K562 (cell line): ENCODE measurements at regions not wholly inside any gene's neighbourhood (a gene's known extent, or its start where the extent isn't known, plus 50 kb on each side); places are given as distances from the start of the nearest gene placed in this dataset.

Experiments used
- AFF4 ChIP-seq: sonication (generic); formaldehyde crosslinking; IDR thresholded peaks from 2 replicates; pipeline ENCODE4 v1.8.0; 2023; ENCODE audit warnings: mild to moderate bottlenecking, missing genetic modification reagents
- CHD4 ChIP-seq: fragments of 200-600 bp; sonication (generic); IDR thresholded peaks from 3 replicates; pipeline ENCODE4 v1.6.1; 2012; ENCODE audit warnings: low read depth, mild to moderate bottlenecking, mixed read lengths, low read length, inconsistent platforms; ENCODE audit not compliant: insufficient read depth, insufficient replicate concordance, poor library complexity, severe bottlenecking
- CUX1 ChIP-seq: fragments of 200-800 bp; sonication (Bioruptor generic); IDR thresholded peaks from 2 replicates; pipeline ENCODE4 v1.6.1; 2016; ENCODE audit warnings: missing genetic modification characterization, missing compliant biosample characterization
- ETV1 ChIP-seq: fragments of 450-650 bp; conservative IDR thresholded peaks from 2 replicates; pipeline ENCODE4 v1.6.1; 2016; ENCODE audit warnings: missing genetic modification characterization, control low read depth, low read depth, missing compliant biosample characterization
- POLR2A ChIP-seq: fragments of 450-650 bp; conservative IDR thresholded peaks from 2 replicates; pipeline ENCODE4 v1.6.1; 2016
- RCOR1 ChIP-seq, 2 experiments: IDR thresholded peaks; 2 replicates each; pipeline ENCODE4 v1.6.1; 2012; ENCODE audit warnings: low read depth in 2 of 2, low read length in 2 of 2, borderline replicate concordance in 1 of 2, improper control_type of control experiment in 1 of 2
- ZNF3 ChIP-seq: fragments of 250-450 bp; sonication (Bioruptor Pico); IDR thresholded peaks from 2 replicates; pipeline ENCODE4 v1.5.0; 2021; ENCODE audit warnings: mild to moderate bottlenecking, moderate library complexity
- ZNF384 ChIP-seq: IDR thresholded peaks from 2 replicates; pipeline ENCODE4 v1.6.1; 2012; ENCODE audit warnings: low read depth, low read length, improper control_type of control experiment

- no peak for TF ChIP-seq ETV1 (tag)
- TF ChIP-seq RCOR1 (IDR thresholded peaks at IDR 0.05; ENCODE audit: borderline replicate concordance in 1 of 2, low read depth in 2 of 2, low read length in 2 of 2), result no peak
- TF ChIP-seq ZNF384, result no peak
- no peak for TF ChIP-seq CUX1 (CRISPR knock-in tag)
- no peak for TF ChIP-seq POLR2A
- no peak for TF ChIP-seq CHD4
- no peak for TF ChIP-seq AFF4
- no peak for TF ChIP-seq ZNF3 (CRISPR knock-in tag)
Observed at GRCh38 chr10:34041871-34042270, 707.4 kb upstream of the NRP1 start.
